ENCODE measurements at regions not wholly inside any gene's neighbourhood (a gene's known extent, or its start where the extent isn't known, plus 50 kb on each side); places are given as distances from the start of the nearest gene placed in this dataset.

GRCh38 chr21:35864039-35864438 is 196.3 kb downstream of the SETD4 start:
- no peaks in the 10 kb centered on the region for H4K20me1 ChIP-seq (ENCODE audit: insufficient read depth)
- TF ChIP-seq EZH2phosphoT487 (IDR thresholded peaks at IDR 0.05; ENCODE audit: insufficient read depth, low read depth) (no peak), EZH2 (IDR thresholded peaks at IDR 0.05; ENCODE audit: insufficient read depth, poor library complexity, severe bottlenecking) (no peak)
- H3K9me2 ChIP-seq (ENCODE audit: insufficient read depth), result no peaks in the 10 kb centered on the region
- no peak overlapping the region for H3K4me2 ChIP-seq (ENCODE audit: unreplicated experiment)
- H3K36me3 ChIP-seq (ENCODE audit: low read depth), result no peaks in the 10 kb centered on the region
- H3K4me3 ChIP-seq, result no peak overlapping the region
- WGBS, 2 experiments (ENCODE audit: low coverage in 1 of 2, low lambda C conversion rate in 2 of 2, missing lambda C conversion rate in 2 of 2), result 58 to 61% methylated on average over 4 of the region's 4 CpGs
- in situ Hi-C loops (cut with MboI), result no loop called here
- H2AFZ ChIP-seq, result no peak overlapping the region
- H3K4me1 ChIP-seq (ENCODE audit: insufficient read depth), result no peaks in the 10 kb centered on the region
- no peak overlapping the region for H3K27ac ChIP-seq
- no peaks in the 10 kb centered on the region for H3K9me3 ChIP-seq (ENCODE audit: low read depth)
- 0 out of 2 replicates have a peak, but pooled peaks cover 2% of the 10 kb centered on the region for H3K27me3 ChIP-seq (replicated peaks; ENCODE audit: insufficient read depth)
- no peaks in the 10 kb centered on the region for H3K79me2 ChIP-seq (ENCODE audit: insufficient read depth)
- H3K9ac ChIP-seq, result no peak overlapping the region
- no peaks in the 10 kb centered on the region for H3F3A ChIP-seq (ENCODE audit: insufficient read depth)
- DNase-seq, result no peak

GRCh38 chr21:35862969-35863368 is 197.4 kb downstream of the SETD4 start:
- Histone ChIP-seq H3K27ac (no peak overlapping the region), H3F3A (ENCODE audit: insufficient read depth) (no peaks in the 10 kb centered on the region), H3K27me3 (replicated peaks; ENCODE audit: insufficient read depth) (0 out of 2 replicates have a peak, but pooled peaks cover 2% of the 10 kb centered on the region), H3K9me2 (ENCODE audit: insufficient read depth) (no peaks in the 10 kb centered on the region), H3K4me1 (ENCODE audit: insufficient read depth) (no peaks in the 10 kb centered on the region), H2AFZ (no peak overlapping the region), H3K9ac (no peak overlapping the region), H3K4me3 (no peak overlapping the region), H3K79me2 (ENCODE audit: insufficient read depth) (no peaks in the 10 kb centered on the region), H3K4me2 (ENCODE audit: unreplicated experiment) (no peak overlapping the region), H3K9me3 (ENCODE audit: low read depth) (no peaks in the 10 kb centered on the region), H3K36me3 (ENCODE audit: low read depth) (no peaks in the 10 kb centered on the region), H4K20me1 (ENCODE audit: insufficient read depth) (no peaks in the 10 kb centered on the region)
- DNase-seq, result no peak
- 30 to 32% methylated on average over 1 of the region's 1 CpG for WGBS, 2 experiments (ENCODE audit: low coverage in 1 of 2, low lambda C conversion rate in 2 of 2, missing lambda C conversion rate in 2 of 2)
- TF ChIP-seq EZH2 (IDR thresholded peaks at IDR 0.05; ENCODE audit: insufficient read depth, poor library complexity, severe bottlenecking) (no peak), EZH2phosphoT487 (IDR thresholded peaks at IDR 0.05; ENCODE audit: insufficient read depth, low read depth) (no peak)
- in situ Hi-C loops (cut with MboI), result no loop called here

DNA sequence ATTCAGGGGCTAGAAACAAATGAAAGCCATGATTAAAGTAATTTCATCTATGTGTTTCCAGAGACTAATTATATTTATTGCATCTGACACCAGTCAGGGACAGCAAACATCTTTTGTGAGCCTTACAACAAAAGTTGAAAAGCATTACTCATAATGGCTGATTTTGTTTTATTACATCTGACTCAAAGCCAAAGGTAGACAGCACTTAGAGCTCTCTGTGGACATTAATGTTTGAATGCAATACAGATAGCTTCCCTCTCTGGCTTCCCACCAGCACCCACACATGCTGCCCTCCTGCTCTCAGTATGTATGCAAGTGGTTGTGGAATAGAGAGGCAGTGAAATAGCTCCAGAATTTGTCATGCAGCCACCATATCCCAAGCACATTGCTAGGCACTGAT is 198.7 kb downstream of the SETD4 start:
- no peak overlapping the region for H3K4me2 ChIP-seq (ENCODE audit: unreplicated experiment)
- no peaks in the 10 kb centered on the region for H3K36me3 ChIP-seq (ENCODE audit: low read depth)
- no peak overlapping the region for H2AFZ ChIP-seq
- no peak overlapping the region for H3K9ac ChIP-seq
- no peaks in the 10 kb centered on the region for H3K9me3 ChIP-seq (ENCODE audit: low read depth)
- H3K4me1 ChIP-seq (ENCODE audit: insufficient read depth), result no peaks in the 10 kb centered on the region
- 0 out of 2 replicates have a peak, but pooled peaks cover 2% of the 10 kb centered on the region for H3K27me3 ChIP-seq (replicated peaks; ENCODE audit: insufficient read depth)
- no peak for TF ChIP-seq EZH2phosphoT487 (IDR thresholded peaks at IDR 0.05; ENCODE audit: insufficient read depth, low read depth)
- no peak for TF ChIP-seq EZH2 (IDR thresholded peaks at IDR 0.05; ENCODE audit: insufficient read depth, poor library complexity, severe bottlenecking)
- peak; percentile 31 for DNase-seq
- no peak overlapping the region for H3K4me3 ChIP-seq
- H4K20me1 ChIP-seq (ENCODE audit: insufficient read depth), result no peaks in the 10 kb centered on the region
- H3K79me2 ChIP-seq (ENCODE audit: insufficient read depth), result no peaks in the 10 kb centered on the region
- in situ Hi-C loops (cut with MboI), result no loop called here
- H3K27ac ChIP-seq, result no peak overlapping the region
- no peaks in the 10 kb centered on the region for H3F3A ChIP-seq (ENCODE audit: insufficient read depth)
- H3K9me2 ChIP-seq (ENCODE audit: insufficient read depth), result no peaks in the 10 kb centered on the region

DNA sequence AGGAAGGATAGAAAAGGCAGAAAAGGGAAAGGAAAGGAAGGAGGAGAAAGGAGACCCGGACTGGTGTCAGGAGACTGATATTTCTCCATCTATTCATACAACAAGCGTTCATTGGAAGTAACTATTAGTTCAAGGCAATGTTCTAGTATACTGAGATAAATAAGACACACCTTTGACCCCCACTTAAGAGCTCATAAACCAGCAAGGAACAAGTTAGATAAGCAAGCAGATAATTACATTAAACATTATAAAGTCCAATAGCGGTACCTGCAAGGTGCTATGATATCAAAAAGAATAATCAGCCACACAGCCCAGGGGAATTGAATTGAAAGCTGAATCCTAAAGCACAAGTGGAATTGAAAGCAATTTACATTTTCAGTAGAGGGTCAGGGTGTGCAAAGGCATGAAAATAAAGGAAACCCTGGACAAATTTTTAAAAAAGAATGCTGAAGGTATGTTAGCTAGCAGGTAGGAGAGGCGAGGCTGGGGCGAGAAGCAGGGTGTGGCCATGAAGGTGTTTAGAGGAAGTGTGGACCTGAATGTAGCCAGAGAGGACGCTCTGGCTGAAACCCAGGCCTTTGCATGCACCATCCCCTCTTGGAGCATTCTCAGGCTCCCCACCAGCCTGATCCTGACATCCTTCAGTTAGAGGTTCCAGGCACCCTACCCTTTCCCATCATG is 200.0 kb downstream of the SETD4 start:
- Histone ChIP-seq H3K9ac (no peak overlapping the region), H3K27me3 (replicated peaks; ENCODE audit: insufficient read depth) (0 out of 2 replicates have a peak, but pooled peaks cover 2% of the 10 kb centered on the region), H3K36me3 (ENCODE audit: low read depth) (no peaks in the 10 kb centered on the region), H2AFZ (no peak overlapping the region), H3K79me2 (ENCODE audit: insufficient read depth) (no peaks in the 10 kb centered on the region), H3F3A (ENCODE audit: insufficient read depth) (no peaks in the 10 kb centered on the region), H3K27ac (no peak overlapping the region), H4K20me1 (ENCODE audit: insufficient read depth) (no peaks in the 10 kb centered on the region), H3K9me2 (ENCODE audit: insufficient read depth) (no peaks in the 10 kb centered on the region), H3K9me3 (ENCODE audit: low read depth) (no peaks in the 10 kb centered on the region), H3K4me1 (ENCODE audit: insufficient read depth) (no peaks in the 10 kb centered on the region), H3K4me2 (ENCODE audit: unreplicated experiment) (no peak overlapping the region), H3K4me3 (no peak overlapping the region)
- TF ChIP-seq EZH2phosphoT487 (IDR thresholded peaks at IDR 0.05; ENCODE audit: insufficient read depth, low read depth) (no peak), EZH2 (IDR thresholded peaks at IDR 0.05; ENCODE audit: insufficient read depth, poor library complexity, severe bottlenecking) (no peak)
- in situ Hi-C loops (cut with MboI), result no loop called here
- 85% methylated on average over 6 of the region's 6 CpGs for WGBS, 2 experiments (ENCODE audit: low coverage in 1 of 2, low lambda C conversion rate in 2 of 2, missing lambda C conversion rate in 2 of 2)
- no peak for DNase-seq
